T-cell (primary cell): ENCODE measurements at regions not wholly inside any gene's neighbourhood (a gene's known extent, or its start where the extent isn't known, plus 50 kb on each side); places are given as distances from the start of the nearest gene placed in this dataset.

Experiments
- ATAC-seq, 4 experiments: fragments of 200-7000 bp in 3 of 4; fragments of 150-1000 bp in 1 of 4; cut with Tn5 transposase; replicated peaks in 1 of 4; 1 replicate in 3 of 4; 2 replicates in 1 of 4; pipeline ENCODE4 v1.10.0; 2021; ENCODE audit warnings: moderate library complexity in 3 of 4, mild to moderate bottlenecking in 2 of 4, moderate number of reproducible peaks in 1 of 4
- CTCF ChIA-PET, 2 donors: fragments of 300-600 bp; sonication (Branson Sonifier 250); formaldehyde crosslinking; loops; one replicate each; lab custom pipeline; 2022; ENCODE audit warnings: antibody characterized with exemption in 2 of 2; lab: Charles Lee
- POLR2A ChIA-PET, 2 donors: fragments of 300-600 bp; sonication (Branson Sonifier 250); formaldehyde crosslinking; loops; one replicate each; lab custom pipeline; 2022; ENCODE audit warnings: antibody characterized with exemption in 2 of 2; lab: Charles Lee
- DNase-seq, 35 experiments: peaks; one replicate each; pipeline versions ENCODE4 v3.0.0 to v3.0.0-alpha.2; 2013 to 2023
- H3K27ac ChIP-seq: one replicate; pipeline ENCODE4 v1.5.1; 2013; ENCODE audit warnings: low read length
- H3K27me3 ChIP-seq, 2 experiments: replicated peaks in 1 of 2; 1 replicate in 1 of 2; 2 replicates in 1 of 2; pipeline versions ENCODE4 v1.6.1 to v1.7.0; 2013; ENCODE audit warnings: low read length in 1 of 2, mixed read lengths in 1 of 2; ENCODE audit not compliant: control insufficient read depth in 2 of 2, insufficient read depth in 2 of 2; ENCODE audit errors: extremely low read depth in 1 of 2
- H3K36me3 ChIP-seq, 2 donors: 1 replicate in 1 of 2; 2 replicates in 1 of 2; pipeline versions ENCODE4 v1.6.1 to v1.7.0; 2013; ENCODE audit warnings: low read length in 1 of 2; ENCODE audit not compliant: control insufficient read depth in 2 of 2, insufficient read depth in 1 of 2; ENCODE audit errors: extremely low read depth in 1 of 2
- H3K4me1 ChIP-seq, 2 experiments: 1 replicate in 1 of 2; 2 replicates in 1 of 2; pipeline versions ENCODE4 v1.6.1 to v1.7.0; 2013; ENCODE audit warnings: low read length in 2 of 2, mixed read lengths in 1 of 2; ENCODE audit not compliant: insufficient read depth in 2 of 2, control insufficient read depth in 1 of 2; ENCODE audit errors: extremely low read depth in 1 of 2
- H3K4me3 ChIP-seq, 2 donors: 1 replicate in 1 of 2; 2 replicates in 1 of 2; pipeline versions ENCODE4 v1.5.1 to v1.7.0; 2013; ENCODE audit warnings: mild to moderate bottlenecking in 2 of 2, low read length in 1 of 2, moderate library complexity in 1 of 2; ENCODE audit not compliant: control insufficient read depth in 1 of 2; ENCODE audit errors: extremely low read depth in 1 of 2
- H3K9me3 ChIP-seq: 2 replicates; pipeline ENCODE4 v1.7.0; 2013
- H3K27ac Mint-ChIP-seq, 2 donors: one replicate each; pipeline ENCODE4 v1.8.0; 2020 to 2021; ENCODE audit warnings: mild to moderate bottlenecking in 2 of 2, mixed read lengths in 2 of 2
- H3K27me3 Mint-ChIP-seq, 2 donors: one replicate each; pipeline ENCODE4 v1.8.0; 2021 to 2022; ENCODE audit warnings: mixed read lengths in 2 of 2
- H3K36me3 Mint-ChIP-seq: one replicate; pipeline ENCODE4 v1.8.0; 2021; ENCODE audit warnings: mixed read lengths
- H3K4me1 Mint-ChIP-seq, 3 donors: one replicate each; pipeline ENCODE4 v1.8.0; 2020 to 2022; ENCODE audit warnings: mixed read lengths in 3 of 3, mild to moderate bottlenecking in 1 of 3
- H3K4me3 Mint-ChIP-seq, 3 donors: one replicate each; pipeline ENCODE4 v1.8.0; 2020 to 2022; ENCODE audit warnings: mild to moderate bottlenecking in 3 of 3, mixed read lengths in 3 of 3, moderate library complexity in 3 of 3
- H3K9me3 Mint-ChIP-seq, 3 donors: one replicate each; pipeline ENCODE4 v1.8.0; 2020 to 2022; ENCODE audit warnings: mixed read lengths in 3 of 3
- WGBS: methylation state at CpG from one replicate; pipeline ENCODE4 v1.1.5; 2013; ENCODE audit warnings: missing lambda C conversion rate; ENCODE audit not compliant: insufficient coverage; 5-methylcytosine and 5-hydroxymethylcytosine counted together

GRCh38 chr17:31753011-31753410, 106.0 kb downstream of the COPRS start:
- H3K27ac ChIP-seq, result no peak overlapping the region
- Mint-ChIP-seq H3K27ac (no peak overlapping the region), H3K4me3 (no peak overlapping the region), H3K9me3 (peaks cover 0 to 5% (median 0%) of the 10 kb centered on the region in 3 donors), H3K4me1 (no peaks in the 10 kb centered on the region), H3K27me3 (no peaks in the 10 kb centered on the region), H3K36me3 (no peaks in the 10 kb centered on the region)
- DNase-seq (no peak), ATAC-seq (no peak)
- CTCF ChIA-PET, result no interaction called here
- H3K4me3 ChIP-seq, result no peak overlapping the region
- H3K4me1 ChIP-seq, result no peaks in the 10 kb centered on the region
- no peaks in the 10 kb centered on the region for H3K9me3 ChIP-seq
- POLR2A ChIA-PET, result no interaction called here
- H3K36me3 ChIP-seq, result no peaks in the 10 kb centered on the region
- no CpG with 5 or more reads among the region's 2 CpGs for WGBS
- peaks cover 0 to 7% of the 10 kb centered on the region in 2 experiments for H3K27me3 ChIP-seq

GRCh38 chr17:31752584-31752983, 106.5 kb downstream of the COPRS start:
- H3K27me3 ChIP-seq, result peaks cover 0 to 7% of the 10 kb centered on the region in 2 experiments
- CTCF ChIA-PET, result no interaction called here
- H3K27me3 Mint-ChIP-seq, result peaks cover 0 to 1% of the 10 kb centered on the region in 2 donors
- no peaks in the 10 kb centered on the region for H3K4me1 Mint-ChIP-seq
- H3K36me3 Mint-ChIP-seq, result no peaks in the 10 kb centered on the region
- no peaks in the 10 kb centered on the region for H3K4me1 ChIP-seq
- H3K36me3 ChIP-seq, result no peaks in the 10 kb centered on the region
- no peak for ATAC-seq
- no peaks in the 10 kb centered on the region for H3K9me3 ChIP-seq
- H3K27ac Mint-ChIP-seq, result no peak overlapping the region
- H3K27ac ChIP-seq, result no peak overlapping the region
- WGBS, result 67% methylated on average over 1 of the region's 6 CpGs
- POLR2A ChIA-PET, result no interaction called here
- peaks cover 0 to 5% (median 0%) of the 10 kb centered on the region in 3 donors for H3K9me3 Mint-ChIP-seq
- H3K4me3 ChIP-seq, result no peak overlapping the region
- DNase-seq, result no peak
- no peak overlapping the region for H3K4me3 Mint-ChIP-seq

- H3K27me3 Mint-ChIP-seq, result peaks cover 0 to 5% of the 10 kb centered on the region in 2 donors
- no peaks in the 10 kb centered on the region for H3K9me3 Mint-ChIP-seq
- H3K27ac Mint-ChIP-seq, result no peak overlapping the region
- ATAC-seq (no peak), DNase-seq (no peak)
- H3K36me3 Mint-ChIP-seq, result no peaks in the 10 kb centered on the region
- no peaks in the 10 kb centered on the region for H3K9me3 ChIP-seq
- no peak overlapping the region for H3K4me3 ChIP-seq
- 88% methylated on average over 1 of the region's 3 CpGs for WGBS
- POLR2A ChIA-PET, result no interaction called here
- no peak overlapping the region for H3K27ac ChIP-seq
- H3K4me3 Mint-ChIP-seq, result no peak overlapping the region
- no peaks in the 10 kb centered on the region for H3K4me1 ChIP-seq
- H3K36me3 ChIP-seq, result no peaks in the 10 kb centered on the region
- H3K27me3 ChIP-seq, result peaks cover 0 to 7% of the 10 kb centered on the region in 2 experiments
- H3K4me1 Mint-ChIP-seq, result no peaks in the 10 kb centered on the region
- CTCF ChIA-PET, result no interaction called here
Observed at GRCh38 chr17:31750578-31750977, 108.5 kb downstream of the COPRS start.

- POLR2A ChIA-PET, result no interaction called here
- H3K27me3 Mint-ChIP-seq, result peaks cover 0 to 8% of the 10 kb centered on the region in 2 donors
- no peaks in the 10 kb centered on the region for H3K9me3 ChIP-seq
- H3K9me3 Mint-ChIP-seq, result no peaks in the 10 kb centered on the region
- H3K4me1 Mint-ChIP-seq, result no peaks in the 10 kb centered on the region
- H3K27me3 ChIP-seq, result peaks cover 0 to 13% of the 10 kb centered on the region in 2 experiments
- no peak overlapping the region for H3K27ac Mint-ChIP-seq
- DNase-seq (no peak), ATAC-seq (no peak)
- no peaks in the 10 kb centered on the region for H3K36me3 ChIP-seq
- CTCF ChIA-PET, result no interaction called here
- H3K27ac ChIP-seq, result no peak overlapping the region
- no peaks in the 10 kb centered on the region for H3K4me1 ChIP-seq
- H3K36me3 Mint-ChIP-seq, result no peaks in the 10 kb centered on the region
- no CpG with 5 or more reads among the region's 3 CpGs for WGBS
- no peak overlapping the region for H3K4me3 Mint-ChIP-seq
- no peak overlapping the region for H3K4me3 ChIP-seq
Observed at GRCh38 chr17:31748881-31749280, 110.2 kb downstream of the COPRS start.

GRCh38 chr17:31746884-31747495, 112.1 kb downstream of the COPRS start:
- Histone ChIP-seq H3K4me3 (no peak overlapping the region), H3K9me3 (no peaks in the 10 kb centered on the region), H3K27ac (no peak overlapping the region), H3K27me3 (peaks cover 0 to 19% of the 10 kb centered on the region in 2 experiments), H3K4me1 (no peaks in the 10 kb centered on the region), H3K36me3 (no peaks in the 10 kb centered on the region)
- no peak for ATAC-seq
- CTCF ChIA-PET, result no interaction called here
- no peak for DNase-seq
- POLR2A ChIA-PET, result no interaction called here
- H3K9me3 Mint-ChIP-seq, result no peaks in the 10 kb centered on the region
- H3K4me3 Mint-ChIP-seq, result no peak overlapping the region
- H3K36me3 Mint-ChIP-seq, result no peaks in the 10 kb centered on the region
- H3K4me1 Mint-ChIP-seq, result no peaks in the 10 kb centered on the region
- H3K27ac Mint-ChIP-seq, result no peak overlapping the region
- peaks cover 9 to 21% of the 10 kb centered on the region in 2 donors for H3K27me3 Mint-ChIP-seq

- no peak overlapping the region for H3K27ac ChIP-seq
- no peaks in the 10 kb centered on the region for H3K36me3 Mint-ChIP-seq
- no peak for ATAC-seq
- H3K4me3 Mint-ChIP-seq, result no peak overlapping the region
- H3K36me3 ChIP-seq, result no peaks in the 10 kb centered on the region
- POLR2A ChIA-PET, result no interaction called here
- peaks cover 0 to 19% of the 10 kb centered on the region in 2 experiments for H3K27me3 ChIP-seq
- CTCF ChIA-PET, result no interaction called here
- no peak for DNase-seq
- H3K4me1 Mint-ChIP-seq, result no peaks in the 10 kb centered on the region
- no peaks in the 10 kb centered on the region for H3K4me1 ChIP-seq
- peaks cover 13 to 21% of the 10 kb centered on the region in 2 donors for H3K27me3 Mint-ChIP-seq
- H3K27ac Mint-ChIP-seq, result no peak overlapping the region
- H3K9me3 Mint-ChIP-seq, result no peaks in the 10 kb centered on the region
- no peak overlapping the region for H3K4me3 ChIP-seq
- no peaks in the 10 kb centered on the region for H3K9me3 ChIP-seq
- 89% methylated on average over 7 of the region's 8 CpGs for WGBS
Observed at GRCh38 chr17:31745964-31746600, 113.0 kb downstream of the COPRS start.
